KOPT-K1 (cell line): ENCODE measurements at regions not wholly inside any gene's neighbourhood (a gene's known extent, or its start where the extent isn't known, plus 50 kb on each side); places are given as distances from the start of the nearest gene placed in this dataset.
"Not testable (repeated sequence)": the region's sequence is repeated elsewhere in the genome, so short reads cannot be mapped to it uniquely, and the experiment has no call there.

Source experiments
- H3K27ac ChIP-seq: fragments of 200-600 bp; sonication (generic); 2 replicates; pipeline ENCODE4 v1.5.1; 2016; ENCODE audit warnings: antibody characterized with exemption, mild to moderate bottlenecking, low read depth, low read length; ENCODE audit not compliant: poor library complexity, severe bottlenecking
- H3K36me3 ChIP-seq: fragments of 200-600 bp; sonication (generic); 2 replicates; pipeline ENCODE4 v1.5.1; 2017; ENCODE audit warnings: antibody characterized with exemption, mild to moderate bottlenecking, low read length, moderate library complexity; ENCODE audit not compliant: insufficient read depth
- H3K9me3 ChIP-seq: fragments of 200-600 bp; sonication (generic); 2 replicates; pipeline ENCODE4 v1.5.1; 2017; ENCODE audit warnings: antibody characterized with exemption, low read length, mild to moderate bottlenecking; ENCODE audit not compliant: insufficient read depth, poor library complexity, severe bottlenecking

GRCh38 chr4:60443068-60443467 is 757.1 kb upstream of the ADGRL3 start:
- Histone ChIP-seq H3K9me3 (no peaks in the 10 kb centered on the region), H3K27ac (no peak overlapping the region), H3K36me3 (no peaks in the 10 kb centered on the region)

GRCh38 chr4:60443796-60444195 is 756.3 kb upstream of the ADGRL3 start:
- no peak overlapping the region for H3K27ac ChIP-seq
- no peaks in the 10 kb centered on the region for H3K36me3 ChIP-seq

DNA sequence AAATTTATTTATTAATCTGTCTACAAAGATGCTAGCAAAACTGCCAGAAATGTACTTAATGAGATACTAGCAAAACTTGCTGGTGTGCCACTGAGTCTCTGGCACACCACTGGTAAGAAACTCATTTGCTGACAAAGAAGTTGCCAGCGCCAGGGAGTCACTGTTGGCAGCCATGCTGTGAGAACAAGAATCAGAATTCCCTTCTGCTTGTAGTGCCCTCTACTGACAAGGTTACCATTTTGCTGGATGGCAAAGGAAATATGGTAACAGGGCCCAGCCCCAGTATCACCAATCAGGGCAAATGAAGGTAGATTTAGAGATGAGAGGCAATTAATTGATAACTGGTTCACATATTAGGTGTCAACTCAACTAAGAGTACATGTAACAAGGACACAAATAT is 750.1 kb upstream of the ADGRL3 start:
- no peak overlapping the region for H3K27ac ChIP-seq
- H3K36me3 ChIP-seq, result no peaks in the 10 kb centered on the region
- no peaks in the 10 kb centered on the region for H3K9me3 ChIP-seq

More at GRCh38 chr4:60443796-60444195, 756.3 kb upstream of the ADGRL3 start:
- no peaks in the 10 kb centered on the region for H3K9me3 ChIP-seq

- Histone ChIP-seq H3K9me3 (no peaks in the 10 kb centered on the region), H3K36me3 (no peaks in the 10 kb centered on the region), H3K27ac (no peak overlapping the region)
These were observed 747.9 kb upstream of the ADGRL3 start for GRCh38 chr4:60452266-60452665.

- no peak overlapping the region for H3K27ac ChIP-seq
- no peaks in the 10 kb centered on the region for H3K9me3 ChIP-seq
- H3K36me3 ChIP-seq, result no peaks in the 10 kb centered on the region
These were observed 744.7 kb upstream of the ADGRL3 start for GRCh38 chr4:60455380-60455779.

DNA sequence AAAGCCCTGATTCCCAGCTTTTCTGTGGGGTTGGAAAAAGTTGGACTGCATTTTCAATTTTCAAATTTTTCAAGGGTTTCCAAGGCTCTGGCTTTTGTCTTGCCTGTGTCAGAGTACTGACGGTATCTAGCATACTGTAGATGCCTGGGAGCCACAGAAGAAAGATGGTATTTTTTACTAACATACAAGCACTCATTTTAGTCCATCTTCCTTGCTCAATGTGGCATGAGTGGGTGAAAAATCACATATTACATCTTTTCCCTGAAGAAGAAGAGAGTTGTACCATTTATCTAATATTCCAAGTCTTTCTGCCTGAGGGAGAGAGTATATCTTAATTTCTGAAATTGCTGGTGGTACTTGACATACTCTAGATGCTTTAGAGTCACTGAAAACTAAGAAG is 738.6 kb upstream of the ADGRL3 start:
- H3K27ac ChIP-seq, result no peak overlapping the region
- no peaks in the 10 kb centered on the region for H3K36me3 ChIP-seq
- no peaks in the 10 kb centered on the region for H3K9me3 ChIP-seq

DNA sequence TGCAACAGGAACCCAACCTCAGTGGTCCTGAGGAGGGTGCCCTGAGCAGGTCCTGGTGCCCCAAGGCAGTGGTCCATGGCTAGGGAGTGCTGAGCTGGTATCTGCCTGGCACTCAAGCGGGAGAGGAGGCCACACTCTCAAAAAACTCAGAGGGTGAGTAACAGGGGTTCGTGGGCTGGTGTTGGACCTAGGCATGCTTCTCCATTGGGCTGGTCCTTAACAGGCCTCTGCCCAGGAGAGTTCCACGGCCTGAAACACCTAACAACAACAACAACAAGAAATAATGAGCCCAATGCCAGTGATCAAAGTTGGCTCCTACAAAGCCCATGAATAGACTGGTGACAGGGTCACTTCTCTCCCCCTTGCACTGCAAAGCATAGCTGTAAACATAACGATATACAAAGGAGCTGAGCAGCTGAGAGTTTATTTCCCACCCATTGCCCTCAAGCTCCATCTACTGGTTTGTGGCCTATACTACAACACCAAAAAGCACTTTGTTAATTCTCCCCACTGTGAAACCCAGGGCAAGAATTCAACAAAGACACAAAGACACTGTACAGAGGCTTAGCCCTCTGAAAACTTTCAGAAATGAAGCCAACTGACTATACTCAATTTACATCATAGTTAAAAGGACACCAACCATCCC is 736.1 kb upstream of the ADGRL3 start:
- Histone ChIP-seq H3K36me3 (no peaks in the 10 kb centered on the region), H3K9me3 (no peaks in the 10 kb centered on the region), H3K27ac (no peak overlapping the region)

DNA sequence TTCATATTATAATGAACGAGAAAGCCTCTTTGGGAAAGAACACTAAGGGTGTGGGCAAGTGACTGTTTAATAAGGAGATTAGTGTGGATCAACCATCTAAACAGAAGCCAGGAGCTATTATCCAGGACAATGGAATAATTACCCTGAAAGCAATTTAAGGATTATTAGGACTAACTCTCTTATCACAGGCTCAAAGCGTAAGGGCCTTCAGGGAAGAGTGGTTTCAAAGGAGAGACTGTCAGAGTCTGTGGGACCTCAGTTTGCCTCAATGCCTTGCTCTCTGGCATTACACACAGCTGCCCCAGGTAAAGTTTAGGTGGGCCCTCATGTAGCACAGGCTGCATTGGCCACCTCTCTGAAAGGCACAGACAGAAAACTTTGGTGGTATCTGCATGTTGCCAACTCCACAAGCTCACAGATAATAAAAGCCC is 717.2 kb upstream of the ADGRL3 start:
- H3K27ac ChIP-seq, result no peak overlapping the region
- H3K9me3 ChIP-seq, result no peaks in the 10 kb centered on the region
- no peaks in the 10 kb centered on the region for H3K36me3 ChIP-seq

GRCh38 chr4:60485276-60485675 is 714.9 kb upstream of the ADGRL3 start:
- Histone ChIP-seq H3K36me3 (no peaks in the 10 kb centered on the region), H3K27ac (no peak overlapping the region), H3K9me3 (no peaks in the 10 kb centered on the region)

GRCh38 chr4:60487118-60487761 is 712.9 kb upstream of the ADGRL3 start:
- H3K36me3 ChIP-seq, H3K27ac ChIP-seq, H3K9me3 ChIP-seq: not testable (repeated sequence)

DNA sequence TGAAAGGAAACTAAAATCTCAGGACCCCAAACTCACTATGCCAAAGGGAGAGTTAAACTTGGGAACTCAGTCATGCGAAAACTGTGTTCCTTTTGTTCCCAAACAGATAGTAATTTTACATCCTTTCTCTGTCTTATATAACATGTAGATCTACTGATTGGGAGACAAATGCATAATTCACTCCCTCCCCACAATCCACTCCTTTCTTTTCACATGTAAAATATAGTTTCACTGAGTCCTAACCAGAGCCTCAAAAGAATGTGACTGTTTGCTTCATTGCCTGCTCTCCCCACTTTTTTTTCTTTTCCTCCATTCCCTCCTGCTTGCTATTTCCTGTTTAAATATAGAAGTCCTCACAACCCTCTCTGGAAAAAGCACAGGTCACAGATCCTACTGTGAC is 699.3 kb upstream of the ADGRL3 start:
- no peaks in the 10 kb centered on the region for H3K36me3 ChIP-seq
- no peak overlapping the region for H3K27ac ChIP-seq
- H3K9me3 ChIP-seq, result no peaks in the 10 kb centered on the region

GRCh38 chr4:60502733-60503132 is 697.4 kb upstream of the ADGRL3 start:
- Histone ChIP-seq H3K36me3 (no peaks in the 10 kb centered on the region), H3K27ac (no peak overlapping the region), H3K9me3 (no peaks in the 10 kb centered on the region)

- H3K36me3 ChIP-seq, result no peaks in the 10 kb centered on the region
- H3K27ac ChIP-seq, result no peak overlapping the region
- no peaks in the 10 kb centered on the region for H3K9me3 ChIP-seq
These were observed 694.1 kb upstream of the ADGRL3 start for GRCh38 chr4:60506061-60506460.

DNA sequence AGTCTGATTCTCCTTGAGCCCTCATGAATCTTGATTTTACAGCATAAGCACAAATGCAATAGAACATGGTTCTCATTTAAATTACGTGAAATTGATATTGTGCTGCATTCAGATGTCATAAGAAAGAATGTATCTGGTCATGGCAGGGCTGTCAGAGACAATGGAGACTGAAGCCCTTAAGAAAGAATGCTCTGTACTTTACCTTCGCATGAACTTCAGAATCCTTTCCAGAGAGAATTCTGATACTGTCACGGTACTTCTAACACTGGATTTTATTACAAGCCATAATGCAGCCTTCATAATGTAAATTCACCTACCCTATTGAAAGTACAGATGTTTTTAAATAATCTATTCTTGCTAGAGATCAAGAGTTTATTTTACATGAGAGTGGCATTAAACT is 677.9 kb upstream of the ADGRL3 start:
- no peaks in the 10 kb centered on the region for H3K9me3 ChIP-seq
- no peak overlapping the region for H3K27ac ChIP-seq
- no peaks in the 10 kb centered on the region for H3K36me3 ChIP-seq

DNA sequence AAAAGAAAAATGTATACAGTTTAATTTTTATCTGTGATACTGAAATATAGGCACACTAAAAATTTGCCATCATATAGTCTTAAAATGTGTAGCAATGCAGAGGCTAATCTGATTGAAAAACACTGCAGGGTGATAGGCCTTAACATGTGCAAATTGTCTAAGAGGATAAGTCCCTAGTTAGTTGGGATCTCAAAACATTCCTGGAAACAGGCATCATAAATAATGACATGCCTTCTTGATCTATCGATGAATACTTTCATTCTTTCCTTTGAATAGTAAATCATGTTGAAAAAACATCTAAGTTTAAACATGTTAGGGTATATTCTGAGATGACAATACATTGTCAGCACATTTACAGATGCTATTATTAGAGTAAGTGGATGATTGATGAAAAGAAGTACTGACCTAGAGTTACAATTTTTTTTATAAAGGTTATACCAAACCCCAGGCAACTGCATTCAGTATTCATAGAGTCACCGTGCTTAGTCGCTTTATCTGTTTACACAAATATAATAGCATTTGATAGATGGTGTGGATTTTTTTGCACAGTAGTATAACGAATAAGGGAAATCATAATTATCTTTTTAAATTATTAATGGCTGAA is 668.2 kb upstream of the ADGRL3 start:
- H3K36me3 ChIP-seq, result no peaks in the 10 kb centered on the region
- no peak overlapping the region for H3K27ac ChIP-seq
- no peaks in the 10 kb centered on the region for H3K9me3 ChIP-seq

GRCh38 chr4:60544981-60545380 is 655.1 kb upstream of the ADGRL3 start:
- Histone ChIP-seq H3K9me3 (no peaks in the 10 kb centered on the region), H3K36me3 (no peaks in the 10 kb centered on the region), H3K27ac (no peak overlapping the region)
